HepG2 (cell line): ENCODE measurements at regions not wholly inside any gene's neighbourhood (a gene's known extent, or its start where the extent isn't known, plus 50 kb on each side); places are given as distances from the start of the nearest gene placed in this dataset.

ENCODE experiments used
- BHLHE40 ChIP-seq: IDR thresholded peaks from 2 replicates; pipeline ENCODE4 v1.6.1; 2011; ENCODE audit warnings: low read length, improper control_type of control experiment
- CEBPB ChIP-seq: IDR thresholded peaks from 2 replicates; pipeline ENCODE4 v1.6.1; 2011; ENCODE audit warnings: low read depth, low read length, improper control_type of control experiment, borderline replicate concordance
- CREB1 ChIP-seq, 2 experiments: fragments of 450-650 bp in 1 of 2; IDR thresholded peaks; 2 replicates each; pipeline ENCODE4 v1.6.1; 2016 to 2017; ENCODE audit warnings: control low read depth in 1 of 2, mild to moderate bottlenecking in 1 of 2, missing compliant biosample characterization in 1 of 2, missing genetic modification characterization in 1 of 2
- KDM4B ChIP-seq: sonication (generic); formaldehyde crosslinking; IDR thresholded peaks from 2 replicates; pipeline ENCODE4 v1.4.0; 2020; ENCODE audit warnings: missing genetic modification reagents
- NFE2 ChIP-seq: sonication (generic); formaldehyde crosslinking; IDR thresholded peaks from 2 replicates; pipeline ENCODE4 v1.4.0; 2020; ENCODE audit warnings: missing genetic modification reagents
- RARA ChIP-seq: IDR thresholded peaks from 2 replicates; pipeline ENCODE4 v1.6.1; 2016; ENCODE audit warnings: missing genetic modification reagents, missing compliant biosample characterization
- SNAPC2 ChIP-seq: sonication (generic); formaldehyde crosslinking; IDR thresholded peaks from 2 replicates; pipeline ENCODE4 v1.8.1; 2022; ENCODE audit warnings: mild to moderate bottlenecking, missing genetic modification reagents
- TCF7 ChIP-seq: sonication (generic); IDR thresholded peaks from 2 replicates; pipeline ENCODE4 v1.6.1; 2016; ENCODE audit warnings: antibody characterized with exemption, low read depth
- ZC3H13 ChIP-seq: sonication (generic); formaldehyde crosslinking; IDR thresholded peaks from 2 replicates; pipeline ENCODE4 v1.8.1; 2023; ENCODE audit warnings: mild to moderate bottlenecking, missing genetic modification reagents, moderate library complexity
- ZNF747 ChIP-seq: sonication (generic); formaldehyde crosslinking; IDR thresholded peaks from 2 replicates; pipeline ENCODE4 v1.8.1; 2023; ENCODE audit warnings: missing genetic modification reagents, mild to moderate bottlenecking, borderline replicate concordance
- TF ChIP-seq, protein P1 (sequence below): sonication (generic); formaldehyde crosslinking; IDR thresholded peaks from 2 replicates; pipeline ENCODE4 v1.4.0; 2020; ENCODE audit warnings: mild to moderate bottlenecking, missing genetic modification reagents
- TF ChIP-seq, protein P2 (sequence below): sonication (generic); formaldehyde crosslinking; IDR thresholded peaks from 2 replicates; pipeline ENCODE4 v1.4.0; 2020; ENCODE audit warnings: mild to moderate bottlenecking, missing genetic modification reagents
- TF ChIP-seq, protein P3 (sequence below), 2 experiments: fragments of 450-650 bp in 1 of 2; sonication (generic) in 1 of 2; formaldehyde crosslinking; IDR thresholded peaks; 2 replicates each; pipeline versions ENCODE4 v1.5.0 to v1.8.0; 2020 to 2022; ENCODE audit warnings: mild to moderate bottlenecking in 1 of 2, missing genetic modification reagents in 1 of 2
- TF ChIP-seq, protein P4 (sequence below): sonication (generic); formaldehyde crosslinking; conservative IDR thresholded peaks from 2 replicates; pipeline ENCODE4 v1.4.0; 2020; ENCODE audit warnings: missing genetic modification reagents
- TF ChIP-seq, protein P5 (sequence below): sonication (generic); formaldehyde crosslinking; IDR thresholded peaks from 2 replicates; pipeline ENCODE4 v1.5.1; 2020; ENCODE audit warnings: mild to moderate bottlenecking, missing genetic modification reagents, moderate library complexity
- TF ChIP-seq, protein P6 (sequence below): sonication (generic); formaldehyde crosslinking; conservative IDR thresholded peaks from 2 replicates; pipeline ENCODE4 v1.4.0; 2020; ENCODE audit warnings: mild to moderate bottlenecking, missing genetic modification reagents, moderate library complexity

DNA sequence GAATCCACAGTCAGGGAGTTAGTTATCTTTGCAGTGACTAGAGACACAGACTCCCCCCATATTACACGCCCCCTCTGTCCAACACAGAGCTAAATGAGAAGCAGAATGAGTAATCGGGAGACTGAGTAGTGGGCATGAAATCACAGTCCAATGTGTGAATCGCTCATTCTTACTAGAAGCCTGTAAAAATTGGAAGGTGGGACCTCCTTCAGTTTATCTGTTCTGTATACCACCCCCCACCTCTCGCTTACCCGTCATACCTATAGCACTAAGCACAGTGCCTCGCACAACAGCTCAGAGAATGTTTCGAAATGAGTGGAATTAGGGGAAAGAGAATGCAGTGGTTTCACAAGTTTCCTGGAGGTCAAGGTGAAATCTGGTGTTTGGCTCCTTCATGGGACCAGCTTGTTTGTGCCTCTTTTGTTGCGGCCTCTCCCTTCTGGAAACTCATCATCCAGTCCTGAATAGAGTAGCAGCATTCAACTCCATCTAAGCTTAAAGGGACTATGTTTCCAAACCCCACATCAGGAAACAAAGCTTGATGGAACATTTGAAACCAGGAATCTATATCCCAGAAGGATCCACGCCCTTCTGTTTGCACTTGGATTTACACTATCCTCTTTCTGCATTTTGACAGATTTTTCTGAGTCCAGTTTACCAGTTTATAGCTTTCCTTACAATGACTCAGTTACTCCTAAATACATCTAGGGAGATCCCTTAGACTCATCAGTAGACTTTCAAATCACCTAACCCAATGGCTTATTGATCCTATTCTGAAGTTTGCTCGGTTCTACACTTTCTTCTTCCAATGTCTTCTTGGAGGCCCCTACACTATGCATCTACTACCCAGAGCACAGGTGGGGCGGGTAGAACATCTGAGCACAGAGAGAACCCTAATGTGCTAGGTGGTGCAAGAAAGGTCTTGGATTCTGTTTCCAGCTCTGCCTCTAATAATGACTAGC, 59.2 kb upstream of the PIM1 start (continued):
- TF ChIP-seq, protein P1, sequence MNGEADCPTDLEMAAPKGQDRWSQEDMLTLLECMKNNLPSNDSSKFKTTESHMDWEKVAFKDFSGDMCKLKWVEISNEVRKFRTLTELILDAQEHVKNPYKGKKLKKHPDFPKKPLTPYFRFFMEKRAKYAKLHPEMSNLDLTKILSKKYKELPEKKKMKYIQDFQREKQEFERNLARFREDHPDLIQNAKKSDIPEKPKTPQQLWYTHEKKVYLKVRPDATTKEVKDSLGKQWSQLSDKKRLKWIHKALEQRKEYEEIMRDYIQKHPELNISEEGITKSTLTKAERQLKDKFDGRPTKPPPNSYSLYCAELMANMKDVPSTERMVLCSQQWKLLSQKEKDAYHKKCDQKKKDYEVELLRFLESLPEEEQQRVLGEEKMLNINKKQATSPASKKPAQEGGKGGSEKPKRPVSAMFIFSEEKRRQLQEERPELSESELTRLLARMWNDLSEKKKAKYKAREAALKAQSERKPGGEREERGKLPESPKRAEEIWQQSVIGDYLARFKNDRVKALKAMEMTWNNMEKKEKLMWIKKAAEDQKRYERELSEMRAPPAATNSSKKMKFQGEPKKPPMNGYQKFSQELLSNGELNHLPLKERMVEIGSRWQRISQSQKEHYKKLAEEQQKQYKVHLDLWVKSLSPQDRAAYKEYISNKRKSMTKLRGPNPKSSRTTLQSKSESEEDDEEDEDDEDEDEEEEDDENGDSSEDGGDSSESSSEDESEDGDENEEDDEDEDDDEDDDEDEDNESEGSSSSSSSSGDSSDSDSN (CRISPR knock-in tag), result peak; percentile 69
- TF ChIP-seq, protein P2, sequence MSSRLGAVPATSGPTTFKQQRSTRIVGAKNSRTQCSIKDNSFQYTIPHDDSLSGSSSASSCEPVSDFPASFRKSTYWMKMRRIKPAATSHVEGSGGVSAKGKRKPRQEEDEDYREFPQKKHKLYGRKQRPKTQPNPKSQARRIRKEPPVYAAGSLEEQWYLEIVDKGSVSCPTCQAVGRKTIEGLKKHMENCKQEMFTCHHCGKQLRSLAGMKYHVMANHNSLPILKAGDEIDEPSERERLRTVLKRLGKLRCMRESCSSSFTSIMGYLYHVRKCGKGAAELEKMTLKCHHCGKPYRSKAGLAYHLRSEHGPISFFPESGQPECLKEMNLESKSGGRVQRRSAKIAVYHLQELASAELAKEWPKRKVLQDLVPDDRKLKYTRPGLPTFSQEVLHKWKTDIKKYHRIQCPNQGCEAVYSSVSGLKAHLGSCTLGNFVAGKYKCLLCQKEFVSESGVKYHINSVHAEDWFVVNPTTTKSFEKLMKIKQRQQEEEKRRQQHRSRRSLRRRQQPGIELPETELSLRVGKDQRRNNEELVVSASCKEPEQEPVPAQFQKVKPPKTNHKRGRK, result no peak
- TF ChIP-seq CEBPB (peak; percentile 97), RARA (CRISPR knock-in tag) (peak; percentile 99), KDM4B (CRISPR knock-in tag) (peak; percentile 76), TCF7 (peak; percentile 50; the same call in 1 of the 2 replicates), BHLHE40 (peak; percentile 11; the same call in 1 of the 2 replicates), ZNF747 (CRISPR knock-in tag) (0 out of 2 replicates have a peak, but pooled peaks have one; percentile 69), ZC3H13 (CRISPR knock-in tag) (no peak), NFE2 (CRISPR knock-in tag) (0 out of 2 replicates have a peak, but pooled peaks have one; percentile 17), CREB1 (IDR thresholded peaks at IDR 0.05) (no peak), CREB1 (CRISPR knock-in tag; IDR thresholded peaks at IDR 0.05) (peak; percentile 64; the same call in 1 of the 2 replicates), SNAPC2 (no peak)
- TF ChIP-seq, protein P3, sequence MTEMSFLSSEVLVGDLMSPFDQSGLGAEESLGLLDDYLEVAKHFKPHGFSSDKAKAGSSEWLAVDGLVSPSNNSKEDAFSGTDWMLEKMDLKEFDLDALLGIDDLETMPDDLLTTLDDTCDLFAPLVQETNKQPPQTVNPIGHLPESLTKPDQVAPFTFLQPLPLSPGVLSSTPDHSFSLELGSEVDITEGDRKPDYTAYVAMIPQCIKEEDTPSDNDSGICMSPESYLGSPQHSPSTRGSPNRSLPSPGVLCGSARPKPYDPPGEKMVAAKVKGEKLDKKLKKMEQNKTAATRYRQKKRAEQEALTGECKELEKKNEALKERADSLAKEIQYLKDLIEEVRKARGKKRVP (CRISPR knock-in tag; IDR thresholded peaks at IDR 0.05), result peak in 1 of 2 experiments; percentile 76; a peak in 2 of 4 replicates
- TF ChIP-seq, protein P4, sequence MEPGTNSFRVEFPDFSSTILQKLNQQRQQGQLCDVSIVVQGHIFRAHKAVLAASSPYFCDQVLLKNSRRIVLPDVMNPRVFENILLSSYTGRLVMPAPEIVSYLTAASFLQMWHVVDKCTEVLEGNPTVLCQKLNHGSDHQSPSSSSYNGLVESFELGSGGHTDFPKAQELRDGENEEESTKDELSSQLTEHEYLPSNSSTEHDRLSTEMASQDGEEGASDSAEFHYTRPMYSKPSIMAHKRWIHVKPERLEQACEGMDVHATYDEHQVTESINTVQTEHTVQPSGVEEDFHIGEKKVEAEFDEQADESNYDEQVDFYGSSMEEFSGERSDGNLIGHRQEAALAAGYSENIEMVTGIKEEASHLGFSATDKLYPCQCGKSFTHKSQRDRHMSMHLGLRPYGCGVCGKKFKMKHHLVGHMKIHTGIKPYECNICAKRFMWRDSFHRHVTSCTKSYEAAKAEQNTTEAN (CRISPR knock-in tag), result peak; percentile 55; the same call in 1 of the 2 replicates
- TF ChIP-seq, protein P5, sequence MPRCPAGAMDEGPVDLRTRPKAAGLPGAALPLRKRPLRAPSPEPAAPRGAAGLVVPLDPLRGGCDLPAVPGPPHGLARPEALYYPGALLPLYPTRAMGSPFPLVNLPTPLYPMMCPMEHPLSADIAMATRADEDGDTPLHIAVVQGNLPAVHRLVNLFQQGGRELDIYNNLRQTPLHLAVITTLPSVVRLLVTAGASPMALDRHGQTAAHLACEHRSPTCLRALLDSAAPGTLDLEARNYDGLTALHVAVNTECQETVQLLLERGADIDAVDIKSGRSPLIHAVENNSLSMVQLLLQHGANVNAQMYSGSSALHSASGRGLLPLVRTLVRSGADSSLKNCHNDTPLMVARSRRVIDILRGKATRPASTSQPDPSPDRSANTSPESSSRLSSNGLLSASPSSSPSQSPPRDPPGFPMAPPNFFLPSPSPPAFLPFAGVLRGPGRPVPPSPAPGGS (CRISPR knock-in tag), result 0 out of 2 replicates have a peak, but pooled peaks have one; percentile 46
- TF ChIP-seq, protein P6, sequence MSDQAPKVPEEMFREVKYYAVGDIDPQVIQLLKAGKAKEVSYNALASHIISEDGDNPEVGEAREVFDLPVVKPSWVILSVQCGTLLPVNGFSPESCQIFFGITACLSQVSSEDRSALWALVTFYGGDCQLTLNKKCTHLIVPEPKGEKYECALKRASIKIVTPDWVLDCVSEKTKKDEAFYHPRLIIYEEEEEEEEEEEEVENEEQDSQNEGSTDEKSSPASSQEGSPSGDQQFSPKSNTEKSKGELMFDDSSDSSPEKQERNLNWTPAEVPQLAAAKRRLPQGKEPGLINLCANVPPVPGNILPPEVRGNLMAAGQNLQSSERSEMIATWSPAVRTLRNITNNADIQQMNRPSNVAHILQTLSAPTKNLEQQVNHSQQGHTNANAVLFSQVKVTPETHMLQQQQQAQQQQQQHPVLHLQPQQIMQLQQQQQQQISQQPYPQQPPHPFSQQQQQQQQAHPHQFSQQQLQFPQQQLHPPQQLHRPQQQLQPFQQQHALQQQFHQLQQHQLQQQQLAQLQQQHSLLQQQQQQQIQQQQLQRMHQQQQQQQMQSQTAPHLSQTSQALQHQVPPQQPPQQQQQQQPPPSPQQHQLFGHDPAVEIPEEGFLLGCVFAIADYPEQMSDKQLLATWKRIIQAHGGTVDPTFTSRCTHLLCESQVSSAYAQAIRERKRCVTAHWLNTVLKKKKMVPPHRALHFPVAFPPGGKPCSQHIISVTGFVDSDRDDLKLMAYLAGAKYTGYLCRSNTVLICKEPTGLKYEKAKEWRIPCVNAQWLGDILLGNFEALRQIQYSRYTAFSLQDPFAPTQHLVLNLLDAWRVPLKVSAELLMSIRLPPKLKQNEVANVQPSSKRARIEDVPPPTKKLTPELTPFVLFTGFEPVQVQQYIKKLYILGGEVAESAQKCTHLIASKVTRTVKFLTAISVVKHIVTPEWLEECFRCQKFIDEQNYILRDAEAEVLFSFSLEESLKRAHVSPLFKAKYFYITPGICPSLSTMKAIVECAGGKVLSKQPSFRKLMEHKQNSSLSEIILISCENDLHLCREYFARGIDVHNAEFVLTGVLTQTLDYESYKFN (CRISPR knock-in tag), result peak; percentile 91
